ENCODE measurements at regions not wholly inside any gene's neighbourhood (a gene's known extent, or its start where the extent isn't known, plus 50 kb on each side); places are given as distances from the start of the nearest gene placed in this dataset.
A peak's percentile ranks its signal among the peaks of the same experiment; 100 is the strongest.

DNA sequence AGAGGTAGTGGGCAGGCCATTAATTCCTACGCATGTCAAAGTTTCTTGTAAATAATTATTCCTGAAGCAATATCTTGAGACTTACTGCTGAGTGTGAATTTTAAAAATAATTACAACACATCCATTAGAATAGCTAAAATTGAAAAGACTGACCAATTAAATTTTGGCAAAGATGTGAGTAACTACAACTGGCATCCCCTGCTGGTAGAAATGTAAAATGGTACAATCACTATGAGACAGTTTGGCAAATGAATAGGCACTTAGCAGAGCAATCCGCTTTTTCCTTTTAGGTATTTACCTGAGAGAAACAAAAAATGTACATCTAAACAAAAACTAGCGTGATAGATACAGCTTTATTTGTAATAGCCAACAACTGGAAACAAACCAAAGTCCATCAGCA is 798.9 kb downstream of the BRINP3 start:
- 76 to 86% methylated on average over 3 of the region's 3 CpGs for WGBS, 2 donors
- H3K9me3 ChIP-seq: no peaks in the 10 kb centered on the region
- H3K36me3 ChIP-seq: no peaks in the 10 kb centered on the region
- H3K27ac ChIP-seq: no peak overlapping the region
- no peaks in the 10 kb centered on the region for H3K27me3 ChIP-seq
- intact Hi-C loops (cut with DNase I): no loop called here
- TF ChIP-seq POLR2A (IDR thresholded peaks at IDR 0.05) (no peak), CTCF (IDR thresholded peaks at IDR 0.05) (peak in 1 of 6 experiments; percentile 25)
- H3K4me1 ChIP-seq: no peaks in the 10 kb centered on the region
- no peak for DNase-seq
- no peak overlapping the region for H3K4me3 ChIP-seq

GRCh38 chr1:189681252-189681919 is 796.3 kb downstream of the BRINP3 start:
- WGBS, 2 donors: 34 to 50% methylated on average over 3 of the region's 3 CpGs
- Histone ChIP-seq H3K4me1 (no peaks in the 10 kb centered on the region), H3K4me3 (no peak overlapping the region), H3K9me3 (no peaks in the 10 kb centered on the region), H3K27me3 (no peaks in the 10 kb centered on the region), H3K27ac (no peak overlapping the region), H3K36me3 (no peaks in the 10 kb centered on the region)
- intact Hi-C loops (cut with DNase I): no loop called here
- DNase-seq: no peak
- no peak for TF ChIP-seq POLR2A (IDR thresholded peaks at IDR 0.05)
- no peak for TF ChIP-seq CTCF (IDR thresholded peaks at IDR 0.05)

- H3K9me3 ChIP-seq: no peaks in the 10 kb centered on the region
- 41 to 54% methylated on average over 3 of the region's 3 CpGs for WGBS, 2 donors
- no peaks in the 10 kb centered on the region for H3K4me1 ChIP-seq
- TF ChIP-seq POLR2A (IDR thresholded peaks at IDR 0.05) (no peak), CTCF (IDR thresholded peaks at IDR 0.05) (no peak)
- no peaks in the 10 kb centered on the region for H3K27me3 ChIP-seq
- no peak for DNase-seq
- H3K27ac ChIP-seq: no peak overlapping the region
- H3K36me3 ChIP-seq: no peaks in the 10 kb centered on the region
- H3K4me3 ChIP-seq: no peak overlapping the region
- intact Hi-C loops (cut with DNase I): no loop called here
Observed at GRCh38 chr1:189682591-189682990, 795.1 kb downstream of the BRINP3 start.

GRCh38 chr1:189686288-189686687 is 791.4 kb downstream of the BRINP3 start:
- WGBS, 2 donors: 77 to 79% methylated on average over 1 of the region's 1 CpG
- no peaks in the 10 kb centered on the region for H3K9me3 ChIP-seq
- H3K27me3 ChIP-seq: no peaks in the 10 kb centered on the region
- H3K36me3 ChIP-seq: no peaks in the 10 kb centered on the region
- H3K4me3 ChIP-seq: no peak overlapping the region
- H3K4me1 ChIP-seq: no peaks in the 10 kb centered on the region
- DNase-seq: no peak
- TF ChIP-seq POLR2A (IDR thresholded peaks at IDR 0.05): no peak
- no peak for TF ChIP-seq CTCF (IDR thresholded peaks at IDR 0.05)
- H3K27ac ChIP-seq: no peak overlapping the region
- intact Hi-C loops (cut with DNase I): no loop called here

DNA sequence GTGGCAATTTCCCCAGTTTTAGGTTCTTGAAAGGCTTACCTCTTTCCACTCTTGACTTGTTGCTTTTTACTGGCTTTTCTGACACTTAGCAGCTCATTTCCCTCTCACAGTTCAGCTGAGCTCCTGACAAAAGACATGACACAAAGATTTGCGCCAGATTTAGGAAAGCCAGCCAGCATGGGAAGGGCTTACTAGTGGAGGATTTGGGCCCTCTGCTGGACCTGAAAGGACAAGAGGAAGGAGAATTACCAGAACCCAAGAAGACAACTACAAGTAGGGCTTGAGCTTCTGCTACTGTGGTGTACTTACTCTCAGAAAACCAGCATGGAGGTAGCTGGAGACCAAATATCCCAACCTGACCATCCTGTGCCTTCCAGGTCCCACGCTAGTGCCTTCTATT is 784.5 kb downstream of the BRINP3 start:
- Histone ChIP-seq H3K4me1 (no peaks in the 10 kb centered on the region), H3K4me3 (no peak overlapping the region), H3K9me3 (peaks cover 0 to 8% (median 6%) of the 10 kb centered on the region in 3 donors), H3K36me3 (no peaks in the 10 kb centered on the region), H3K27me3 (no peaks in the 10 kb centered on the region), H3K27ac (no peak overlapping the region)
- no peak for DNase-seq
- 22 to 61% methylated on average over 1 to 2 of the region's 2 CpGs for WGBS, 2 donors
- TF ChIP-seq CTCF (IDR thresholded peaks at IDR 0.05) (no peak), POLR2A (IDR thresholded peaks at IDR 0.05) (no peak)
- intact Hi-C loops (cut with DNase I): no loop called here

Measured in esophagus squamous epithelium (tissue), 5 donors.